Small intestine (tissue), 7 donors: ENCODE measurements at regions not wholly inside any gene's neighbourhood (a gene's known extent, or its start where the extent isn't known, plus 50 kb on each side); places are given as distances from the start of the nearest gene placed in this dataset.
A peak's percentile ranks its signal among the peaks of the same experiment; 100 is the strongest.

ENCODE experiments used
- DNase-seq, 2 donors: peaks; one replicate each; pipeline versions ENCODE4 v3.0.0 to v3.0.0-alpha.2; 2013
- FAIRE-seq: peaks from 2 replicates; lab custom pipeline; 2012; peaks lifted over from hg19 to GRCh38; lab: Jason Lieb, UNC
- H3K27ac ChIP-seq, 3 donors: one replicate each; pipeline ENCODE4 v1.5.1; 2013; ENCODE audit warnings: low read length in 2 of 3, mild to moderate bottlenecking in 2 of 3, control low read depth in 1 of 3, inconsistent platforms in 1 of 3, low read depth in 1 of 3, moderate library complexity in 1 of 3
- H3K27me3 ChIP-seq, 3 donors: one replicate each; pipeline ENCODE4 v1.6.1; 2013; ENCODE audit warnings: low read length in 3 of 3, inconsistent platforms in 1 of 3; ENCODE audit not compliant: control insufficient read depth in 3 of 3, insufficient read depth in 3 of 3
- H3K36me3 ChIP-seq, 3 donors: one replicate each; pipeline ENCODE4 v1.6.1; 2013; ENCODE audit warnings: low read length in 3 of 3, inconsistent platforms in 1 of 3, low read depth in 1 of 3, mild to moderate bottlenecking in 1 of 3, moderate library complexity in 1 of 3; ENCODE audit not compliant: control insufficient read depth in 3 of 3, insufficient read depth in 2 of 3
- H3K4me1 ChIP-seq, 3 donors: one replicate each; pipeline ENCODE4 v1.6.1; 2013; ENCODE audit warnings: low read length in 2 of 3, inconsistent platforms in 1 of 3, low read depth in 1 of 3, mild to moderate bottlenecking in 1 of 3, moderate library complexity in 1 of 3; ENCODE audit not compliant: control insufficient read depth in 3 of 3, insufficient read depth in 2 of 3
- H3K4me3 ChIP-seq, 3 donors: one replicate each; pipeline ENCODE4 v1.5.1; 2013; ENCODE audit warnings: low read length in 3 of 3, control low read depth in 1 of 3, inconsistent platforms in 1 of 3, low read depth in 1 of 3, mild to moderate bottlenecking in 1 of 3, moderate library complexity in 1 of 3
- H3K9me3 ChIP-seq, 2 donors: one replicate each; pipeline ENCODE4 v1.6.1; 2013; ENCODE audit warnings: low read depth in 1 of 2, low read length in 1 of 2; ENCODE audit not compliant: control insufficient read depth in 2 of 2, insufficient read depth in 1 of 2
- WGBS, 3 donors: extraction: QIAGEN DNeasy Blood & Tissue Kit; methylation state at CpG; one replicate each; pipeline ENCODE4 v1.1.7; 2013; 5-methylcytosine and 5-hydroxymethylcytosine counted together
- donor health status: healthy with polysubstance abuse.
- donor health status: control.
- donor health status: control.
- donor health status: Bipolar disorder and iron deficiency.
- donor health status: healthy.

DNA sequence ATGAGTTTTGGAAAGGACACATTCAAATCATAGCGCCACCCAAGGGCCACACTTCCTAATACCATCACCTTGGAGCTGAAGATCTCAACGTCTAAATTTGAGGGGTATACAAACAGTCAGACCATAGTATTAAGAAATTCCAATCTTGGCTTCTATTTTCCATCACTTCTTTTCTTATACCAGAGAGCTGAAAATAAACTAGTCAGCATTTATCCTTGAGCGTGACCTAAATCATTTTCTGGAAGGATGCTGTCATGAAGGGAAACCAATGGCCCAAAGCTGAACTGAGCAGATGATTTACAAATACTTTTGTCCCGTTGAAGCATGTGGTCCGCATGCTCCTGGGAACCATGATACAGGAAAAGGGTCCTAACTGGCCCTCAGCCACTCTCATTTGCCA, 921.9 kb downstream of the CCSER2 start:
- no peaks in the 10 kb centered on the region for H3K9me3 ChIP-seq
- H3K4me1 ChIP-seq = no peaks in the 10 kb centered on the region
- no peak overlapping the region for H3K27ac ChIP-seq
- 64 to 84% (median 83%) methylated on average over 5 of the region's 5 CpGs for WGBS, 3 donors
- H3K36me3 ChIP-seq = no peaks in the 10 kb centered on the region
- no peaks in the 10 kb centered on the region for H3K27me3 ChIP-seq
- FAIRE-seq (no peak), DNase-seq (no peak)
- H3K4me3 ChIP-seq = no peak overlapping the region

DNA sequence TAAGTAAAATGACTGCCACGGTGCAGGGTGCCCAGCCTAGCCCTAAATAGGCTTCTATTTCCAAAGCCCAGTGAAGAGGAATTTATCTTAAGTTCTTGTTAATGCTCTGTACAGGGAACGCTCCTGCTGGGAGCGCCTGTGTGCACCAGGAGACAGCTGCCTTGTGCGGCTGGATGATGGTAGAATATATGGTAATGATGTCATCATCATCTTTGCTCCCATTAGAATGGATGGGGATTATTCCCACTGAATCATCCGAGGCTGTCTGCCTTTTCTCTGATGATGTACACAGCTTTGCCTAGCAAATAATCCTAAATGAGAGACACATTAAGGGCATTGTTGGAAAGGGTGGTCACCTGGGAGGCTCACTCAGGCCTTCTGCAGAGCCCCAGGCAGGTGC, 928.1 kb downstream of the CCSER2 start:
- H3K4me3 ChIP-seq = no peak overlapping the region
- no peak for FAIRE-seq
- H3K4me1 ChIP-seq = no peaks in the 10 kb centered on the region
- no peaks in the 10 kb centered on the region for H3K36me3 ChIP-seq
- no peak for DNase-seq
- no peak overlapping the region for H3K27ac ChIP-seq
- no peaks in the 10 kb centered on the region for H3K9me3 ChIP-seq
- WGBS, 3 donors = 78 to 85% (median 81%) methylated on average over 5 of the region's 5 CpGs
- H3K27me3 ChIP-seq = no peaks in the 10 kb centered on the region

DNA sequence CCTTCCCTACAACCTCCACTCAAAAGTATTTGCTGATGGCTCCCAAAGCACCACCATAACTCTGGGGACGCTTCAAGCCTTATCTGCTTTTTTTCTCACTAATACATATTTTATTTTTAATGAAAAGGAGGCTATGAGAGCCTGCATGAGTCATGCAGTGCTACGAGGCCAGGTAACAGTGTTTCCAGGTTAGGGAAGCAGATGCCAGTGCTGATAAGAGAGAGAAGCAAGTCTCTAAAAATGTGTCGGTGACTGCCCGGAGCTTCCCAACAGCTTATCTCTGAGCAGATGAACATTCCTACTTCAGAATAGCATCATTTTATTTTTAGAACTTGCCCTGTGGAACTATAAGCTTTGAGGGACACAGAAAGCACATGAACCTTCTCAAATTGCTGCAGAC, 931.5 kb downstream of the CCSER2 start:
- Histone ChIP-seq H3K4me3 (no peak overlapping the region), H3K27me3 (no peaks in the 10 kb centered on the region), H3K9me3 (no peaks in the 10 kb centered on the region), H3K27ac (no peak overlapping the region), H3K36me3 (no peaks in the 10 kb centered on the region), H3K4me1 (no peaks in the 10 kb centered on the region)
- 32 to 54% (median 42%) methylated on average over 4 of the region's 4 CpGs for WGBS, 3 donors
- FAIRE-seq (no peak), DNase-seq (no peak)

DNA sequence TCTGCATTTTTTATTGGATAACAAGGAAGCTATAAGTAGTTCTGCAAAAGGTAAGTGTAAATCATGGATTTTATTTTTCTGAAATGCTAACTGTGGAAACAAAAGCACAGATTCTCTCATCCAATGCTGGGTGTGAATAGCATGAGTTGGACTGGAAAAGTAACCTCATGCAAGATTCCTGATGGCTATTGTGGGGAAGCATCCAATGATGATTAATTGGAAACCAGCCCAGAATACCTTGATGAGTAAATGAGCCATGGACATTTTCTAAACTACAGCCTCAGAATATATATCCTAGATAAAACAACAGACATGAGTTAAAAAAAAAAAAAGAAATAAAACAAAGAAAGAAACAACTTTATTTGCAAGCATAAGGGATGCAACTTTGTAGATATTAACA, 934.6 kb downstream of the CCSER2 start:
- Histone ChIP-seq H3K9me3 (no peaks in the 10 kb centered on the region), H3K36me3 (no peaks in the 10 kb centered on the region), H3K4me1 (no peaks in the 10 kb centered on the region), H3K4me3 (no peak overlapping the region), H3K27me3 (no peaks in the 10 kb centered on the region), H3K27ac (no peak overlapping the region)
- no peak for FAIRE-seq
- DNase-seq = no peak

DNA sequence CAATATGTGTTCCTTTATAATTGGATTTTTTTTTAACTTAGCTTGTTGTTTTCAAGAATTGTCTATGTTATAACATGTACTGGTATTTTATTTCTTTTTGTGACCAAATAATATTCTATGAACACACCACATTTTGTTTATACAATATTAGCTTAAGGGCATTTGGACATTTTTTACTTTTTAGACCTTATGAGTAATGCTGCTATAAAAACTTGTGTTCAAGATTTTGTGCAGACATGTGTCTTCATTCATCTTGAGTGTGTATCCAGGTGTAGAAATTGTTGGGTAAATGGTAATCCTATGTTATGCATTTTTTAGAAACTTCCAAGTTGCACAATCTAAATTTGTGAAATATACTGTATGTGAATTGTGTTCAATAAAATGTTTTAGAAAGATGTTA, 936.7 kb downstream of the CCSER2 start:
- no peak for DNase-seq
- H3K36me3 ChIP-seq = no peaks in the 10 kb centered on the region
- no peaks in the 10 kb centered on the region for H3K9me3 ChIP-seq
- no peaks in the 10 kb centered on the region for H3K27me3 ChIP-seq
- H3K4me1 ChIP-seq = no peaks in the 10 kb centered on the region
- H3K27ac ChIP-seq = no peak overlapping the region
- no peak for FAIRE-seq
- H3K4me3 ChIP-seq = no peak overlapping the region

DNA sequence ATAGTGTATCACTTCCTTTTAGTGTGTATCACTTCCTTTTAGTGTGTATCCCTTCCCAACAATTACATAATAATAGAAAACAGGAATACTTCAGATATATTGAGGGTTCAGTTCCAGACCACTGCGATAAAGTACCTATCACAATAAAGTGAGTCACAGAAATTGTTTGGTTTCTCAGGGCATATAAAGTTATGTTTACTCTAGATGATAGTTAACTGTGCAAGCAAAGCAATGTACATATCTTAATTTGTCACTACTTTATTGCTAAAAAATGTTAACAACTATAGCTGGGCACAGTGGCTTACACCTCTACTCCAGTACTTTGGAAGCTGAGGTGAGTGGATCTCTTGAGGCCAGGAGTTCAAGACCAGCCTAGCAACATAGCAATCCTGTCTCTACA, 938.4 kb downstream of the CCSER2 start:
- WGBS, 3 donors = 61 to 64% (median 63%) methylated on average over 1 of the region's 1 CpG
- FAIRE-seq = no peak
- DNase-seq = no peak

DNA sequence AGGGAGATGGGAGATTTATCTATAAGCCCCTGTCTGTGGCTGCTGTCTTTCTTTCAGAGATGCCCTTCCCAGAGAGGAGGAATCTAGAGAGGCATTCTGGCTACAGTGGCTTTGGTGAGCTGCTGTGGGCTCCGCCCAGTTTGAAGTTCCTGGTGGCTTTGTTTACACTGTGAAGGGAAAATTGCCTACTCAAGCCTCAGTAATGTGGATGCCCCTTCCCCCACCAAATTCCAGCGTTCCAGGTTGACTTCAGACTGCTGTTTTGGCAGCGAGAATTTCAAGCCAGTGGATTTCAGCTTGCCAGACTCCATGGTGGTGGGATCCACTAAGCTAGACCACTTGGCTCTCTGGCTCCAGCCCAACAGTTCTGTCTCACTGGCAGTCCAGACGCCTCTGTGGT, 951.6 kb downstream of the CCSER2 start:
- no peaks in the 10 kb centered on the region for H3K36me3 ChIP-seq
- H3K4me1 ChIP-seq = no peaks in the 10 kb centered on the region
- no peak for FAIRE-seq
- no peak overlapping the region for H3K27ac ChIP-seq
- peak in 1 of 2 donors; percentile 8 for DNase-seq
- H3K27me3 ChIP-seq = no peaks in the 10 kb centered on the region
- H3K9me3 ChIP-seq = no peaks in the 10 kb centered on the region
- 37 to 53% (median 45%) methylated on average over 4 of the region's 4 CpGs for WGBS, 3 donors
- no peak overlapping the region for H3K4me3 ChIP-seq

More for the DNA sequence above, 938.4 kb downstream of the CCSER2 start:
- H3K4me3 ChIP-seq = no peak overlapping the region
- no peaks in the 10 kb centered on the region for H3K27me3 ChIP-seq
- H3K9me3 ChIP-seq = peaks cover 0 to 5% of the 10 kb centered on the region in 2 donors
- H3K4me1 ChIP-seq = no peaks in the 10 kb centered on the region
- no peak overlapping the region for H3K27ac ChIP-seq
- no peaks in the 10 kb centered on the region for H3K36me3 ChIP-seq

DNA sequence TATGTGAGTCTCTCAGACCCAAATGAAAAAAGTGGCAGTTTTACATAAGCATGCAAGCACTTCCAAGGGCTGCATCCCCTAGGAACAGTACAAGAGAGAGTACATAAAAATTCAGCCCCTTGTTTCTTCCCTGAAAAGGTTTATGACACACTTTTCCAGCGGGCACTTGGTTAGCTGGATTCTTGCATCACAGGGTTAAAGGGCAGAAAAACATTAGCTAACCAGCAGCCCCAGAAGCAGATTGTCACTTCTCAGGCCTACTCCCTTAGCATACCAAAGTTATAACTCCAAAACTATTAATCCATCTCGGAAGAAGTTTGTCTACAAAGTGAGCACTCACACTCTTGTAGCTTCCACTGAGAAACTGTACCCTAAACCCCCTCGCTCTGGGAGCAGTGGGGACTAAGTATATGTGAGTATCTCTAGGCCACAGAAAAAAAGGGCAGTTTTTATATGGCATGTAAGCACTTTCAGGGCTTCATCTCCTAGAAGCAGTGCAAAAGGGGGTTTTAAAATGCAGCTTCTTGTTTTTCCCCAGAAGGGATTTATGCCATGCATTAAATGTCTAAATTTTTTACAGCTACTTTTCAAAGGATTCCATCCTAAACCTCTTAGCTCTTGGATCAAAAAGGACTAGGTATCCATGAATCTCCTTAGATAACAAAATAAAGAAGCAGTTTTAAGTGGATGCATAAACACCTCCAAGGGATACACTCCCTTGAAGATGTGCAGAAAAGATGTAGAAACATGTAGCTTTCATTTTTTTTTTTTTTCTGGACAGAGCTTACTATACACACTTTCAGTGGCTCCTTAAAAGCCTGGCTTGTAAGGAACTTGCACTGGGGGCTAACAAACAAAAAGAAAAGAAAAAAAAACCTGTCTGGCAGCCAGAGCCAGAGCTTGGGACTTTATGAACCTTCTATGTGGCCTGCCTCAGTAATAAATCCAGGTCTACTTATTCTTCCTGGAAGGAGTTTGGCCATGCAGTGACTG, 956.7 kb downstream of the CCSER2 start:
- Histone ChIP-seq H3K9me3 (no peaks in the 10 kb centered on the region), H3K27ac (no peak overlapping the region), H3K27me3 (no peaks in the 10 kb centered on the region), H3K4me1 (no peaks in the 10 kb centered on the region), H3K4me3 (no peak overlapping the region), H3K36me3 (no peaks in the 10 kb centered on the region)
- FAIRE-seq = no peak
- 35 to 54% (median 48%) methylated on average over 3 of the region's 3 CpGs for WGBS, 3 donors
- DNase-seq = peak in 1 of 2 donors; percentile 64
